Right cardiac atrium (tissue), 5 donors: ENCODE measurements at regions not wholly inside any gene's neighbourhood (a gene's known extent, or its start where the extent isn't known, plus 50 kb on each side); places are given as distances from the start of the nearest gene placed in this dataset.

Experiments used
- ATAC-seq, 2 donors: fragments of 200-7000 bp; cut with Tn5 transposase; one replicate each; pipeline versions ENCODE4 v1.8.0 to v1.9.1; 2020; ENCODE audit warnings: moderate library complexity in 2 of 2, mild to moderate bottlenecking in 1 of 2
- DNase-seq, 3 donors: peaks; one replicate each; pipeline ENCODE4 v3.0.0-alpha.2; 2020
- H3K27ac ChIP-seq: one replicate; pipeline ENCODE4 v1.5.1; 2013; ENCODE audit warnings: mild to moderate bottlenecking, low read length, control low read depth, moderate library complexity
- H3K27me3 ChIP-seq: one replicate; pipeline ENCODE4 v1.6.1; 2013; ENCODE audit not compliant: control insufficient read depth, insufficient read depth
- H3K4me1 ChIP-seq: one replicate; pipeline ENCODE4 v1.6.1; 2013; ENCODE audit warnings: low read length; ENCODE audit not compliant: control insufficient read depth, insufficient read depth
- H3K4me3 ChIP-seq: one replicate; pipeline ENCODE4 v1.5.1; 2013; ENCODE audit warnings: low read length, control low read depth
- H3K9me3 ChIP-seq: one replicate; pipeline ENCODE4 v1.6.1; 2013; ENCODE audit warnings: low read length; ENCODE audit not compliant: control insufficient read depth
- WGBS: extraction: QIAGEN DNeasy Blood & Tissue Kit; methylation state at CpG from one replicate; pipeline ENCODE4 v1.1.7; 2013; 5-methylcytosine and 5-hydroxymethylcytosine counted together
- intact Hi-C, 4 donors: fragments of 100-400 bp; cut with DNase I; formaldehyde crosslinking; loops; one replicate each; pipeline versions ENCODE4 v1.11.0 to v1.14.0; 2022 to 2023
- donor health status: healthy with polysubstance abuse.
- donor health status: DM: no; HTN: yes; CAD: no.
- donor health status: DM: no; HTN: no; CAD: no.
- donor health status: DM: no; HTN: yes; CAD: no; lungs with severe emphysema.
- donor health status: DM: yes; HTN: yes; CAD: no.

DNA sequence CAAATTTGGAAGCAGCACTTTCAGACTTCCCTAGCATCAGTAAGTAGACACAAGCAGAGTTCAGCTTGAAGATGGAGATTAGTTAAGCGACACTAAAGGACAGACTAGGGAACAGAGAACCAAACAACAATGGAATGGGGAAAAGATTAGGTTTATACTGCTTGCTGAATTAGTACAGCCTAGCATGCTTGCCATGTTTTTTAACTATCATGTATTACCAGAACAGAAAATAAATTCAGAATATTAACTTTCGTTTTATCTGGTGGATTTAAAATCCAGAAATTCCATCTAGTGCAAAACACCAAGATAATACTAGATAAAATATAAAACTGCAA, 451.5 kb upstream of the SLC10A2 start:
- intact Hi-C loops: no loop called here
- Histone ChIP-seq H3K4me1 (no peaks in the 10 kb centered on the region), H3K27ac (no peak overlapping the region), H3K27me3 (no peaks in the 10 kb centered on the region), H3K4me3 (no peak overlapping the region), H3K9me3 (no peaks in the 10 kb centered on the region)
- DNase-seq: no peak
- no peak for ATAC-seq
- WGBS: 54% methylated on average over 2 of the region's 2 CpGs

DNA sequence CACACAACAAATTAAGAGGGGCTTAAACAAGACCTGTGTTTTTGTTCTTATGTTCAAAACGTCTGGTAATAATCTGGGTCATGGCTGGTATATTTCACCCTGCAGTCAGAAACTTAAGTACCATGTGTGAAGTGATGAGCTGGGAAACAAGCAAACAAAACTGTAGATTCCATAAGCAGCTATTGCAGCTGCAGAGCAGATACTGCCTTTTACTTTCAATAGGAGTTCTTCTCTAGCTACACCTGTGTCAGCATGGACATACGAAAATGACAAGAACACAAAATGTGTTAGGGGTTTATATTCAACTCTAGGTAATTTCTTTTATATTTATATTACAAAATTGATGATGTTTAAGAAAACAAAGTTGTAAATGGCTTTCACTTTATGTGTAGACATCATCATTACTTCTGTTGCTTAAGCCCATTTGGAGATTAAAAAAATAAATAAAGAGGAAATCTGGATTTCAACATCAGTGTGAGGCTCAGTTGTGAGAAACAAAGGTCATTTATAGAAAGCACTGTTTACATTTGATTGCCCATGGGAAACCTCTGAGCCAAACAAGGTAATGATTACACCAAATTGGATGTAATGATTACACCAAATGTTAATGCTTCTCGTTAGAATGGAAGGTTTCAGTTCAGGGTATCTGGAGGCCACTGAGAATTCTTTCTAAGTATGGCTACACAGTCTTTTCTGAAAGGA, 451.0 kb upstream of the SLC10A2 start:
- ATAC-seq (no peak), DNase-seq (no peak)
- Histone ChIP-seq H3K27ac (no peak overlapping the region), H3K4me3 (no peak overlapping the region), H3K4me1 (no peaks in the 10 kb centered on the region), H3K27me3 (no peaks in the 10 kb centered on the region), H3K9me3 (no peaks in the 10 kb centered on the region)
- 57% methylated on average over 3 of the region's 3 CpGs for WGBS
- intact Hi-C loops: no loop called here

DNA sequence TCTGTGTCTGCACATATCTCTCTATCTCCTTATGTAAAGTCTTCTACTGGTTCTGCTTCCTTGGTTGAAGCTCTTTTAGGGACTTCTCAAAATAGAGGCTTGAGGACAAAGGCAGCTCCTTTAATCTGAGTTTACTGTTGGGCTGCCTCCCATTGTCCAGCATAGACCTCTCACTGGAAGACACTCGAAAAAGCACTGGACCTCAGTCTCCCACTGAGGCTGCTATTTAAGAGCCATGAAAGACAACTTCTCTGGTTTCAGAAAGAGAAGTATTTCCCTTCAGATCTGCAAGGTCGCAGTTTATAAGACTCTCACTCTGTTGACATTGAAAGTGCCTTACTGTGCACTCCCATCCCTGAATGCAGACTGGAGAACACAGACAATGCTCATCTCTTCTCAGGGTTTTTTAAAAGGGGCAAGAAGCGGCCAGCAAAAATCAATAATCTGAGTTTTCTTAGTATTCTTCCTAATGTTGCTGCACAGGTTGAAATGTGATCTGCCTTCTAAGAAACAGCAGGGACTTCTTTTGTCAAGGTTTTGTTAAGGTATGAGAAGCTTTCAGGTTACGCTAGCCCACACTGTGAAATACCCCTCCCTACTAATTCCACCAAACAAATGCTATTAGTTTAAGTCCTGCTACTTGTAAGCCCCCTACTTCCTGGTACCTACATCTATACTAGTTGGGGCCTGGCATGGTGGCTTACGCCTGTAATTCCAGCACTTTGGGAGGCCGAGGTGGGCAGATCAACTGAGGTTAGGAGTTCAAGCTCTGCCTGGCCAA, 450.0 kb upstream of the SLC10A2 start:
- 81% methylated on average over 6 of the region's 6 CpGs for WGBS
- no peak overlapping the region for H3K4me3 ChIP-seq
- ATAC-seq: no peak
- intact Hi-C loops: no loop called here
- H3K27ac ChIP-seq: no peak overlapping the region
- H3K9me3 ChIP-seq: no peaks in the 10 kb centered on the region
- no peaks in the 10 kb centered on the region for H3K27me3 ChIP-seq
- H3K4me1 ChIP-seq: no peaks in the 10 kb centered on the region
- no peak for DNase-seq

DNA sequence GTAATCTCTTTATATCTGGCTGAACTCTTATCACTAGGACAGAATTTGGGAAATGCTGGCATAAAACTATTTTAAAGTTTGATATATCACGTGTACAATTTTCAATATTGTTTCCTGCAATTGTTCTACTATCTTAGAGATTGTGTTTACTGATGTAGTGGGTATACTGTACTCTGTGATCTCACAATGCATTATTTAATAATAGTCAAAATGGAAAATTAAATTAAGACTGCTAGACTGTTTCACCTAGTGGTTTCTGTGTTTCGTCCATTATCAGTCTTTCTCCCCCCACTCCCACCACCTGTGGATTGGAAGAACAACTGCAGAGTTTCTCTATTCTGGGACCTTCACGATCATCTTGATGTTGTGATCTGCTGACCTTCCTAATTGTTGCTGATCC, 449.2 kb upstream of the SLC10A2 start:
- no peak overlapping the region for H3K27ac ChIP-seq
- ATAC-seq: no peak
- no peak overlapping the region for H3K4me3 ChIP-seq
- H3K9me3 ChIP-seq: no peaks in the 10 kb centered on the region
- H3K4me1 ChIP-seq: no peaks in the 10 kb centered on the region
- no peaks in the 10 kb centered on the region for H3K27me3 ChIP-seq
- DNase-seq: no peak
- 75% methylated on average over 3 of the region's 3 CpGs for WGBS
- intact Hi-C loops: no loop called here

DNA sequence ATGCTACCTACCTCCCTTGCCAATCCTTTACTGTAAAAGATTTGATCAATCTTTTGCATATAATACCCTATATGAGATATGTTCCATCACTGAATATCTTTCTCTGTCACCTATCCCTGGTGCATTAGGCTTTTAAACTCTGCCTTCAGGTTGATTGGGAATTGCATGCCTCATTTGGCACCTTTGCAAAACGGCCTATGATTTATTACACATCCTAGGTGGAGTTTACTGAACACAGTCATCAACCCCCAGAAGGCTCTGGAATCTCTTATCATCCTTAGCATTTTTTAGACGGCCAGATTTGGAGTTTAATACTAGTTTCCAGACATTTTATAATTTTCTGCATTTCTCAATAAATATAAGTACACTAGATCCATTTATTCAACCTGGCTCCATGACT, 448.4 kb upstream of the SLC10A2 start:
- intact Hi-C loops: no loop called here
- Histone ChIP-seq H3K4me1 (no peaks in the 10 kb centered on the region), H3K4me3 (no peak overlapping the region), H3K27ac (no peak overlapping the region), H3K9me3 (no peaks in the 10 kb centered on the region), H3K27me3 (no peaks in the 10 kb centered on the region)
- no peak for DNase-seq
- ATAC-seq: no peak
- WGBS: 32% methylated on average over 2 of the region's 2 CpGs

DNA sequence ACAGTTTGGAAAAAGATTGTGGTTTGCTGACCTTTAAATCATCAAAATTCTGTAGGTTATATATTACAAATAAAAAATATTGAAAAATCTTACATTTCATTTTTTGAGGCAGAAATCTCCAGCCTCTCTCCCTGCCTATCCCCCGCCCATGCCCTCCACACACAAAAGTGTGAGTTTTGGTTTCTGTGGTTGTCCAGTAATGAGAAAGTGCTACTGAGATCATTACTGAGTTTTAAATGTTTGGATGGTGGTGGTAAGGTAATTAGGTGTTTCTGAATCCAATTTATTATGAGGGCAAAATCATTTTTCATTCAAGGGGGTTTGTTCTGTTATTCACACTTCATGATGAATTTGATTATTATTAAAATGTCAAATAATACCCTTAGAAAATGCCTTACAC, 448.0 kb upstream of the SLC10A2 start:
- 83% methylated on average over 1 of the region's 1 CpG for WGBS
- no peaks in the 10 kb centered on the region for H3K4me1 ChIP-seq
- intact Hi-C loops: no loop called here

DNA sequence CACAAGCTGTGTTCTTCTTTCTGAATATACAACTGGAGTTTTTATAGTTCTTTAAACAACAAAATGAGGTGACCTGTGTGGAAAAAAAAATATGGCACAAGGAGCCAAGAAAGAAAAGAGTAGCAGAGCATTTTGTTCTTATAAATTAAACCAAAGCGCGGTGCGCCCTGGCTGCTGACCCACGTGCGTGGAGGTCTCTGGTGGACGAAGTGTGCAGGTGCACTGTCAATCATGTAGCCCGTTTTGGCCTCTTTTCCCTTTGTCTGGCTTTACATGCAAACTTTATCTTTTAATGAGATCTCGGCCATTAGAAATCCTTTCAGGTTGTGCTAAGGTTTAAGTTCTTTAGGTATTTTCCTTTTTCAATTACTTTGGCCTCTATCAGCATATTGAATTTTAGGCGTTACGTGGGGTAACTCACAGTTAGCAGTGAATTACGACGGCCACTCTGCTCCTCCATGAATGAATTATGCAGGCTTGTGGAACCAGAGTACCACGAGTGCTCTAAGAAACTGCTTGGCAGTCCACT, 443.9 kb upstream of the SLC10A2 start:
- no peak overlapping the region for H3K27ac ChIP-seq
- intact Hi-C loops: no loop called here
- no peak for ATAC-seq
- no peaks in the 10 kb centered on the region for H3K27me3 ChIP-seq
- WGBS: 78% methylated on average over 13 of the region's 13 CpGs
- no peaks in the 10 kb centered on the region for H3K9me3 ChIP-seq
- no peaks in the 10 kb centered on the region for H3K4me1 ChIP-seq
- H3K4me3 ChIP-seq: no peak overlapping the region
- no peak for DNase-seq

More for the DNA sequence above, 448.0 kb upstream of the SLC10A2 start:
- H3K27ac ChIP-seq: no peak overlapping the region
- no peak overlapping the region for H3K4me3 ChIP-seq
- H3K27me3 ChIP-seq: no peaks in the 10 kb centered on the region
- no peaks in the 10 kb centered on the region for H3K9me3 ChIP-seq
- ATAC-seq: no peak
- no peak for DNase-seq

DNA sequence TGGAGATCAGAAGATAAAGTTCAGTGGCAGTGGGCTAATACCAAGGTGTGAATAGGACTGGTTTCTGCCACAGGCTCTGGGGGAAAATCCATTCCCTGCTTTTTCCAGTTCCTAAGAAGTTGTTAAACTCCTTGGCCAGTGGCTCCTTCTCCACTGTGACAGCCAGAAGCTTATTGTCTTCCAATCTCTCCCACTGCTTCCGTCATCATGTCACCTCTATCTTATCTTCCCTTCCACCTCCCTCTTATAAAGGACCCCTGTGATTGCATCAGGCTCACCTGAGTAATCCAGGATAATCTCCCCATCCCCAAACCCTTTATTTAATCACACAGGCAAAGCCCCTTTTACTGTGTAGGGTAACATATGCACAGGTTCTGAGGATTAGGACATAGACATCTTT, 431.2 kb upstream of the SLC10A2 start:
- WGBS: 85% methylated on average over 1 of the region's 1 CpG
- ATAC-seq: no peak

DNA sequence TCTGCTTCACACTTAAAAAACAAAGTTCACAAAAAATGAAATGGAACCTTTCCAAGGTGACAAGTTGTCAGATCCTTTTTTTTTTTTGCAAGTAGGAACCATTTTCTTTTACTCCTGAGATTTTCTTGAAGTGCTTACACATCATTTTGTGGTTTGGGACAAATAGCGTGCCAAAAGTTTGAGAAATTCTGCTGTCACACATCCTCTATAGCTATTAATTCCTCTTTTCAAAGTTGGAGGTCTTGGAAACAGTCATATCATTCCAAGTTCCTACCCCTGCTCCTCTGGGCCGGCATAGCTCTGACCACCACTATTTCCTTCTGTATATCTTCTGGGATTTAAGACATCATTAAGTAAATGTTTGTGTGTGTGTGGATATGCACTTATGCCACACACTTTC, 421.6 kb upstream of the SLC10A2 start:
- no peaks in the 10 kb centered on the region for H3K4me1 ChIP-seq
- no peak overlapping the region for H3K27ac ChIP-seq
- H3K9me3 ChIP-seq: no peaks in the 10 kb centered on the region
- H3K4me3 ChIP-seq: no peak overlapping the region
- intact Hi-C loops: no loop called here
- ATAC-seq: no peak
- DNase-seq: no peak
- no peaks in the 10 kb centered on the region for H3K27me3 ChIP-seq
- WGBS: 41% methylated on average over 2 of the region's 2 CpGs

More for the DNA sequence above, 431.2 kb upstream of the SLC10A2 start:
- no peak for DNase-seq
- no peaks in the 10 kb centered on the region for H3K27me3 ChIP-seq
- intact Hi-C loops: no loop called here
- H3K4me3 ChIP-seq: no peak overlapping the region
- H3K4me1 ChIP-seq: no peaks in the 10 kb centered on the region
- no peak overlapping the region for H3K27ac ChIP-seq
- H3K9me3 ChIP-seq: no peaks in the 10 kb centered on the region

DNA sequence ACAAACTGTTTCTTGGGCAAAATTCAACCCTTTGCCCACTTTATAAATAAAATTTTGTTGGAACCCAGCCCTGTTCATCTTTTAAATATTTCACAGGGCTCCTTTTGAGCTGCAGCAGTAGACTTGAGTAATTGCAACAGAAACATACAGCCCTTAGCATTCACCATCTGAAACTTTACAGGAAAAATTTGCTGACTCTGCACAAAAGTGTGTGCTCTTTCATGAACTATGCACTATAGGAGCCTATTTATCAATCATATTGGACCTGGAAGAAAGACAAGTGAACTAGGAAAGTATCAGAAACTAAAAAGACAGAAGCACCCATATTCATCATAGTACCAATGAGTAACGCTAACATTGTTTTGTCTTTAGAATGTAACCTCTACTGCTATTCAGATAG, 406.9 kb upstream of the SLC10A2 start:
- DNase-seq (no peak), ATAC-seq (no peak)
- Histone ChIP-seq H3K27ac (no peak overlapping the region), H3K9me3 (no peaks in the 10 kb centered on the region), H3K27me3 (no peaks in the 10 kb centered on the region), H3K4me3 (no peak overlapping the region), H3K4me1 (no peaks in the 10 kb centered on the region)
- intact Hi-C loops: no loop called here
- WGBS: 100% methylated on average over 1 of the region's 1 CpG

DNA sequence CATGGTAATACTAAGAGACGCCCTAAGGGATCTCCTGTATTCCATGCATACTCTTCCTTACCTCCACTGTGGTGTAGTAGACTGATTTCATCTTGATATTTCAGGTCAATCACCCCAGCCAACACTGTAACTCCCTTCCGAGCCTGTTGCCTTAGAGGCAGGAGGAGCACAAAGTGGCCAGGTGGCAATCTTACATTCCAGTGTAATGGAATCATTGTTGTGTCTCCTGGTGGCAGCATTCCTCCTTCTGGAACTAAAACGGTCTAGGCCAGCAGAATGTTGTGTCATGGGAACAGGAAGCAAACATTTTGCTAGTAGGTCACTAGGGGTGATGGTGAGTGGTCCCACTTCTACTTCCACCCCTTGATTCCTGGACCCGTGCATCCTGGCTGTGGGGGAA, 405.7 kb upstream of the SLC10A2 start:
- H3K9me3 ChIP-seq: no peaks in the 10 kb centered on the region

More for the DNA sequence above, 405.7 kb upstream of the SLC10A2 start:
- Histone ChIP-seq H3K27ac (no peak overlapping the region), H3K4me1 (no peaks in the 10 kb centered on the region), H3K27me3 (no peaks in the 10 kb centered on the region), H3K4me3 (no peak overlapping the region)
- 73% methylated on average over 4 of the region's 4 CpGs for WGBS
- no peak for ATAC-seq
- intact Hi-C loops: no loop called here
- DNase-seq: no peak
